GM18519 (cell line): ENCODE measurements at regions not wholly inside any gene's neighbourhood (a gene's known extent, or its start where the extent isn't known, plus 50 kb on each side); places are given as distances from the start of the nearest gene placed in this dataset.
A peak's percentile ranks its signal among the peaks of the same experiment; 100 is the strongest.
"Not testable (repeated sequence)": the region's sequence is repeated elsewhere in the genome, so short reads cannot be mapped to it uniquely, and the experiment has no call there.

Experiments used
- ATAC-seq: cut with Tn5 transposase; IDR thresholded peaks from one replicate; pipeline ENCODE4 v1.9.1; 2021; ENCODE audit warnings: mild to moderate bottlenecking, moderate library complexity; ENCODE audit not compliant: unreplicated experiment, low FRiP score

DNA sequence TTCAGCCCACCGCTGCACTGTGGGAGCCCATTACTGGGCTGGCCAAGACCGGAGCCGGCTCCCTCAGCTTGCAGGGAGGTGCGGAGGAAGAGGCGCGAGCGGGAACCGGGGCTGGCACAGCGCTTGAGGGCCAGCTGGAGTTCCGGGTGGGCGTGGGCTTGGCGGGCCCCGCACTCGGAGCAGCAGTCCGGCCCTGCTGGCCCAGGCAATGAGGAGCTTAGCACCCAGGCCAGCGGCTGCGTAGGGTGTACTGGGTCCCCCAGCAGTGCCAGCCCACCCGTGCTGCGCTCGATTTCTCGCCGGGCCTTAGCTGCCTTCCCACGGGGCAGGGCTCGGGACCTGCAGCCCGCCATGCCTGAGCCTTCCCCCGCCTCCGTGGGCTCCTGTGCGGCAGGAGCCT lies 307.8 kb upstream of the DUSP10 start:
- ATAC-seq, result not testable (repeated sequence)

DNA sequence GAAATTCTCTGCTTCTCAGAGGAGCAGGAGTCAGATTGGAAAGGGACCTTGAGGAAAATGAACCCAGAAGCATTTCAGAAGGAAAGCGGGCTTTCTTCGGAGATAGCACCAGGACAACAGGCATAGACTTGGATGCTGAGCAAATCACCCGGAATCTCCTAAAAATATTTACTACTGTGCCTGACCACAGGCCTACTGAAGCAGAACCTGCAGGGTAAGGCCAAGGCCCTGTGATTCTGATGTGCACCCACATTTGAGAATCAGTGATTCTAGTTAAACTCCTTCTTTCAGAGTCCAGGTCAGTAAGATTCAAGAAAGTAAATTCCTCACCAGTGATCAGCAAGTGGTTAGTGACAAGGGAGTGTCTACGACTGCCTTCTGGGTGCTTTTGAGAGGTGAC lies 307.3 kb upstream of the DUSP10 start:
- no peak for ATAC-seq

DNA sequence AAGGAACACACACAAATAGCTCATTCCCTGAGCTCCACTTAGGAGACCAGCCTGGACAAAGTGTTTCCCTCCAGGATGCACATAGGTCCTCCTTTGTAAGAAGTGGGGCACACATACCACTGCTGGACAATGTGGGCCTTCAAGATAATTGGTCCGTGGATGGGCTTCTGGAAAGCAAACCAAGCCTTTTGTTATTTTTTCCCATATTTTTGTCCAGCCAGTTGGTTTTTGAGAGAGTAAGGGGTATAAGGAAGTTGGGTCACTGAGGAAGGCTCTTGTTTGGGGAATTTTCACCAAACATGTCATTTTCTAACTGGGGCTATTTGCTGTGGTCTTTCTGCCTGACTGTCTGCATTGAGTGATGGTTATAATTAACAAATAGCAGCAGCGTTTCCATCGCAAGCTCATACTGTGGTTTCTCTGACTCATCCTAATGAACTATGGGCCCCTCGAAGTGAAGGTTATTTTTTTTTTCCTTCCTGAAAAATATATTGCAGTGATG lies 306.3 kb upstream of the DUSP10 start:
- ATAC-seq, result peak; percentile 81

DNA sequence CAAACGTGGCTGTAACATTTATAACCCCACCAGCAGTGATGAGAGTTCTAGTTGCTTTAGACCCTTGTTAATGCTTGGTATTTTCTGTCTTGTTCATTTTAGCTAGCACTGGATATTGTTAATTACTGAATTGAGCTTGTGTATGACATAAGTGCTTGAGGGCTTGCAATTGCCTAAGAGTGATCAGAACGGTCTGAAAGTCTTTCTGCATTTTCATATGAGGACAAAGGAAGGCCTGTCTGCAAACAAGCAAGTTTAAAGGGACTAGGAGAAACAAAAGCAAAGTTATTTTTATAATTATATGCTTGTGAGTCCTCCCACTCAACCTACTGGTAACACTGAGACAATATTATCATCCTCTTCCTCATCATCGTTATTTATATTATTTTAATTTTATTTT lies 305.5 kb upstream of the DUSP10 start:
- ATAC-seq, result no peak

DNA sequence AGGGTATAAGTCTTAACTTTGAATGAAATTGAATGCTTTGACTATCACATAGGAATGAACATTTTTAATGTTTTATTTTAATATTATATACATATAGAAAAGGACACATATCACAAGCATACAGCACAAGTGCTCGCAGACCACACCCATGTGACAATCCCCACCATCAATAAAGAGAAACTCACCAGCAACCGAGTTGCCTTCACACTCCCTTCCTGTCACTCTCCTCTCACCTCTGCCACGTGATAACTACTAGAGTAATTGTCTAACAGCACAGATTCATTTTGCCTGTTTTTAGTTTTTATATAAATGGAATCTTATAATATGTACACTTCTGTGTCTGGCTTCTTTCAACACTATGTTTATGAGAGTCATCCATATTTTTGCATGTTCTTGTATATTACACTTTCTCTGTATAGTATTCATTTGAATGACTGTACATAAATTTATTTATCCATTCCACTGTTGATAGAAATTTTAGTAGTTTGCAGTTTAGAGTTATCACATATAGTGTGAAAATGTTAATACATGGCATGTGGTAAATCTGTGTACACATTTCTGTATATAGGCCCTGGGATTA lies 304.9 kb upstream of the DUSP10 start:
- ATAC-seq, result no peak

DNA sequence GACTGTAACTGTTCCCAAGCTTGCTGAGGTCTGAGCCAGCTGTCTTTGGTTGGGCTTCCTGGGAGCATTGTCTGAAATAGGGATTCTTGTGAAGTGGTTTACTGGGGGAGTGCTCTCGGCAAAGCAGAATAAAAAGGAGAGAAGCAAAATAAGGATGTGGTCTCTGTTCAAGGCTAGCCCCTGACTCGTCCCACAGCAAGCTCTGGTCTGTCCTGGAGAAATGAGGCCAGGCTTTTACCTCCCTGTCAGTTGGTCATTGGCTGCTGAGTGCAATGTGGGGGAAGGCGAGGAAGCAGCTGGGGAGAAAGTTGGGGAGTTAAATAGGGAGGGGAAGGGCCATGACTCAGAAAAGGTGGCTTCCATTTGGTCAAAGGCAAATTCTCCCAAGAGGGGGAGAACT lies 303.9 kb upstream of the DUSP10 start:
- no peak for ATAC-seq

DNA sequence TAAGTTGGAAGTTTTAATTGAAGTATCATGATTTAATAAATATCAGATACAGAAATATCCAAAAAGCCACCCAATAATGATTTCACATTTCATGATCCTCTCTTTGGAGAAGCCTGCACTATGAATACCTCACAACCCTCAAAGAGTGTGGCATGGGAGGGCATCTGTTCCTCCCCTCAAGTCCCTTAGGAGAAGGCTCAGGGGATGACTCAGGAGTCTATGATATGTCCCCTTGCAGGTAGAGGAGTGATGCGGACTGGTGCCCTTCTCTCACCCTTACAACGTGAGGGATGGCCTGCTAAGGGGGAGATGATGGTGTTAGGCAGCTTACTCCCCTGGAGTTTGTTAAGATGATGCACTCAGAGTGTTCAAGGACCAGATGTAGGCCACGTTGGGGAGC lies 303.3 kb upstream of the DUSP10 start:
- no peak for ATAC-seq

DNA sequence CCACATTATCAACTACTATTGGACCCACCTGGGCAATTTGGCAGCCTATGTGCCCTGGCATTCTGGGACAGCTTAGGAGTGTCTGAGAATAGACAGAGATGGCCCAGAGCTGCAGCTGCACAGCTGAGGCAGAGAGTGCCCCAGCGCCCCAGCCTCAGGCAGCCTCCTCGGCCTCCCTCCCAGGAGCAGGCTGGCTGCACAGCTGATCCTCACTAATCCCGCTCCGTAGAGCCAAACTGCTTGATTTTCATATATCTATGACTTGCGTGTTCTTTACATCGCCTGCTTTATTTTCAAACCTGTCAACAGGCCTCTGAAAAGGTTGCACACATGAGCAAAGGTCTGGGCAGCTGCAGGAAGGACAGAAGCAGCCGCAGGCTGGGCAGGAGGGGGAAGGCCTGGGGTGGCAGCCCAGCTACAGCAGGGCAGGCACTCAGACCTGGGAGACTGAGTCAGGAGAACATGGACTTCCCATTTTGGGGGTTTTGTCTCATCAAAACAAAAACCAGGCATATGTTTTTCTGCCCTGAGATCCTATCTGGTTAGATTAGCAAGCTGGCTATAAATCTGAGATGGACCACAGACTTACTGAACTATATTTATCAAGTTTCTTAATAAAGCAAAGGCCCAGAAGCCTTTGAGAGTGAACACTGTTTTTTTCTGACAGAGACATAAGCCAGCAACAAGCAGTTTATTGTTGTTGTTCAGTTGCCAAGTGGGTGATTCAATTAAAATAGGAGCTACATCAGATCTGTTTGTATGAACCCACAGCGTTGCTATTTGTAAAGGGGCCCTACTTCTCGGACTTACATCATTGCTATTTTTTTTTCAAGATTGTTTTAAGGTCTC lies 301.8 kb upstream of the DUSP10 start:
- no peak for ATAC-seq

DNA sequence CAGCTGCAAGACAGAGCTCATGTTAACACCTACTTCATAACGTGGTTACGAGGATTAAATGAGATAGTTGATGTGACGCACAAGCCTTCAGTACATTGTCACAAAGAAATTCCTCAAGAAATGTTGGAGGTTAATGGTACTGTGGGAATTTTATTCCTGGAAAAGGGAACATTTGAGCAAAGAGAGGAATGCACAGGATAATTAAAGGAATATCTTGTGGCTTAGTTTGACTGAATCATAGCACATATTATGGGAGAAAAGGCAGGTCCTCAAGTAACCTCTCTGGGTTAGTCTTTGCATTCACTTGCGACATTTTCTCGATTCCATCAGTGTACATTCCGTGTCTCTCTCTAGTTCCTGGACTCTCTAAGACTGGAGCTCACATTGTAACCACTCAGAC lies 300.2 kb upstream of the DUSP10 start:
- no peak for ATAC-seq

DNA sequence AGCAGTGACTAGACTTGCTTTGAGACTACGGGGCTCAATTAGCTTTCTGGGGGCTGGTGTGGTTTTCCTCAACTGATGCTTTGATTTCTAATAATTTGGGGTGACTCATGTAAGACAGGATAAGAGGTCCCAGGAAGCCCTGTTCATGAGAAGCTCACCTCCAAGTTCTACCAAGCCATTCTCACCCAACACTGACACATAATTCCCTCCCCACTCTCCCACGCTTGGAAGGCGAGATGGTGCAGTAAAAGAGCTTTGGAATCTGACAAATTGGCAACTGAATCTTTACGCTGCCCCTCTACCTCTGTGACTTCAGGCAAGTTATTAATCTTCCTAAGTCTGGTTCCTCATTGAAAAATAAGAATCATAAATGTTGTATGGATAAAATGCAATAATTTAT lies 299.1 kb upstream of the DUSP10 start:
- ATAC-seq, result no peak

DNA sequence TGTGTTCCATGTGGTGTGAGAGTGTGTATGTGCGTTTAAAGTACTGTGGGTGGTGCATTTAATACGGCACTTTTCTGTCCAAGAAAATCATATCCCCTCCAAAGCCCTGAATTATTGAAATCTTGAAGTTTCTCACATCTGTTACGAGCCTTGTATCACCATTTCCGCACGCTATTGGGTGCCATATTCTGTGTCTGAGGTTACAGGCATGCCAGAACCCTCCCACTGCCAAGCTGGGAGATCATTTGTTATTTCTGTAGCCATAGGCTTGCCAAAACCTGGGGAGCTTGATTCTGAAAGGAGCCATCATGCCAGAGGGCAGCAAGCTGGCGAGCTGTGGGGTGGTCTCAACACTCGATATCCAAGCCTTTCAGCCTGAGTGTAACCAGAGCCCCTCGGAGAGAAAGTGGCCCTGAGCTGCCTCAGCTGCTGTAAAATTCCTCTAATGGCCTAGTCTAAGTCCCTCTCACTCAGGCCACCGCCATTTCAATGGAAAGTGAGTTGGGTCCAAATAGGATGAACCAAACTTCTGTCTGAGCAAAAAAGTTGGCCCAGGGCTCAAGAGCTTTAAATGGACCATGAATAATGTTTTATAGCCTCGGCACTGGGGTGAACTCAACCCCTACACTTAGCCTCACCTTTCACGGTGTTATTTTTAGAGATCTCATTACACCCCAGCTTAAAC lies 298.4 kb upstream of the DUSP10 start:
- ATAC-seq, result no peak

DNA sequence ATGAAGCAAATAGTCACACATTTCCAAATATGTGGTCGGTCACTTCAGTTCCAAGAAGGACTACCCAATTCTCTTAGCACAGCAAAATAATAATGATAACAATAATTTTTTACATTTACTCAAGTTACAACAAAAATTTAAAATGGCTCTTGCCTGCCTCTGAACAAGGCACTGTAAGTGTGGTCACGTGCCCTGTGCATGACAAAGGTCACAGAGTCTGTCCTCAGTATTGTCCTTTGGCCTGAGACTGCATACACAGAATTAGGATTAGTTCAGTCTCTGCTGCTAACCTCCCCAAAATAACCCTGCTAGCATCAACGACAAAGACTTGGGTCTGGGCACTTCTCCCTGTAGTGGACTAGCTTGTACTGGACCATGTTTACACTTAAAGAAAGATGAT lies 297.1 kb upstream of the DUSP10 start:
- ATAC-seq, result no peak

DNA sequence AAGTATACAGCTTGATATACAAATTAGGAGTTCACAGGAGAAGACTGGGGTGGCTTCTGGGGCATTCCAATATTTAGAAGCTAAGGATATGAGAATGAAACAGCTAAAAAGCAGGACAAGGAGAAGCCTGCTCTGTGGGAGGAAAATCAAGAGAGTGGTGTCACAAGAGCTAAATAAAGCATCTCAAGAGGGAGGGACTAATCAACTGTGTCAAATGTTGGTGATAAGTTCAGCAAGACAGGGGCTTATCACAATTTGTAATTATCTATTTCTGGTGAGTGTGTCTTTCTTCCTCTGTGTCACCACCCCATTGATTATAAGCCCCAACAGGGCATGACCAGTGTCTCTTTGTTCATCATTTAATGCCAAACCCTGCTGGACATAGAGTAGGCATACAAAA lies 295.8 kb upstream of the DUSP10 start:
- ATAC-seq, result no peak

DNA sequence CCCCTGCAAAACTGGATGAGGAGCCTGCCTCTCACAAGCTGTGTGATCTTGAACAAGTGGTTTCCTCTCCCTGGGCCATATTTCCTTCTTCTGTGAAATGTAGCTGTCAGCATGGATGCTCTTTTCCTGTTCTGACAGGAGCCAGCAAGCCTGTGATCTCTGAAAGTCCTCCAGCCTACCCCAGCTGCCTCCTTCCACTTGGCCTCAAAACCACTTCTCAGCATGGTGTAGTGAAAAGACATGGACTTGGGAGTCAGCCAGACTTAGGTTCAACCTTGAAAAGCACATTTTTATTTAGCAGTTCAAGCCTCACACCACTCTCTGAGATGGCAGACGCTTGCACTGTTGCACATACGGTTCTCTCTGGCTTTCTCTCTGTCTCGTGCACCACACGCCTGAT lies 292.9 kb upstream of the DUSP10 start:
- no peak for ATAC-seq

DNA sequence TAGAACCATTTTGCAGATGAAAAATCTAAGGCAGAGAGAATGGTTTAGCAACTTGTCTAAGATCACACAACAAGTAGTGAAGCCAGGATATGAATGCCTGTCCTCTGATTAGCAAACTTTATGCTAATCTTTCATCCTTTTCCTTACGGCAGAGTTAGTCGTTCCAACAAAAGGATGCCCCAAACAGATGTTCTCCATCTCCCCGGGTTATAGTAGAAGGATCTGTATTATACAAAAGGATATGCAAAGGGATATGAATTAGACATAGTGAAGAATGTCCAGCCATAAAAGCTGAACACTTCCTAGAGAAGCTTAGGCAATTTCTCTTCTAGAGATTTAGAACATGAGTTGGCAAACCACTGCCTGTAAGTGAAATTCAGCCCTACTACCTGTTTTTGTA lies 291.6 kb upstream of the DUSP10 start:
- no peak for ATAC-seq

DNA sequence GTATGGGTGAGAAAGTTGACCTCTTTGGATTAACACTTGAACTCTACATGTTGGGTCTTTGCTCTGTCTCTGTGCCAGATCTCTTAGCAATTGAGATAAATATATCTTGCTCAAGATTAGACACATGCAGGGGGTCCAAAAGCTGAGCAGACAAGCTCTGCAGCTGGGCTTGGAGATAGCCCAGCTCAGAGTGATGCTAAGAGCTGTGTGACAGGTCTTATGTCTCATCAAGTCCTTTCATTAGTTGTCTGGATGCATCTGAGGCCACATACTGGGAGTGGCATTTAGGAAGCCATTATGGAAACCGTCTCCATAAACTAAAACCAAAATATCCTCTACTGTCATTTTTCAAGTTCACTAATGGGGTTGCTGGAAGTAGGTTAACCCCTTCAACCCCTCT lies 289.4 kb upstream of the DUSP10 start:
- no peak for ATAC-seq

DNA sequence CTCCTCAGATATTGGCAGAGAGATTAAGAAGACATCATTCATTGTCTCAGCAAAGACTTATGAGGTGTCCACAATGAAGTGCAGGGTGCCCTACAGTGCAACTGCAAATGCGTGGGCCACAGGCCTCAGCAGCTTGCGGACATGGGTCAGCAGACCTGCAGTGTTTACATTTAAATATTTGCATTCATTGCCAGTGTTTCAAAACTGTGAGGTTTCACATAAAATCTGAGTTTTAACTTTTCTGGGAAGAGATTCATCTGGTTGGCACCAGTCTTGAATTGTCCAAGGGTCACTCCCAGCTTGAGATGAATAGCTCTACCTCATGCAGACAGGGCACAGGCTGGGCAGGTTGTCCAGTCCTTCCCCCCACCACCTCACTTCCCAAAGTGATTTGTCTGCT lies 286.8 kb upstream of the DUSP10 start:
- no peak for ATAC-seq

DNA sequence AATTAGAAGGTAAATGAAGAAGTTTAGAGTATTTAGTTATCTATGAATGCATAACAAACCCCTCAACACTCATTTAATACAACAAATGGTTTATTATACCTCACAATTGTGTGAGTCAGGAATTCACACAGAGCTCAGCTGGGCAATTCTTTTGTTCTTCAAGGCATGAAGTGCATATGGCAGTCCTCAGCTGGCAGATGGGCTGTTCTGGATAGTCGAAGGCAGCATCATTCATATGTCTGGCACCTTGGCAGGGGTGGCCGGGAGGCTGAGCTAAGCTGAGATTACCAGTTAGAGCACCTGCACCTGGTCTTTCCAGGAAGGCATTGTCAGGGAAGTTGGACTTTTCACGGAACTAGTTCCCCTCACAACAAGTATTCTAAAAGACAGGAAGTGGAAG lies 286.2 kb upstream of the DUSP10 start:
- no peak for ATAC-seq

DNA sequence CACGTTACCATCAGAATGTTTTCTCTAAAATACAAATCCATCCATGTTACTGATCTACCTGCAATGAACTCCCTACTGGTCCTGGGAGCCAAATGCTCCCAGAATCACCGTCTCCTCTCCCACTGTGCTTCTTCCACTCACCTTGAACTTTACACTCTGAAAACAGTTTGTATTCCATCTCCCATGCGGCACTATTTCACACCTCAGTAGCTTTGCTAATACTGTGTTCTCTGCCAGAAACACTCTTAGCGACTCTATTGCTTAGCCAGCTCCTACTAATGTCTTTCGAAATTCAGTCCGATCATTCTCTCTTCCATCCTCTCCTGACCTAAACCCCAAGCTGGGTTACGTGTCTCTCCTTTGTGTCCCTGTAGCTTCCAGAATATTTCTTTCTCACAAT lies 284.4 kb upstream of the DUSP10 start:
- ATAC-seq, result no peak

DNA sequence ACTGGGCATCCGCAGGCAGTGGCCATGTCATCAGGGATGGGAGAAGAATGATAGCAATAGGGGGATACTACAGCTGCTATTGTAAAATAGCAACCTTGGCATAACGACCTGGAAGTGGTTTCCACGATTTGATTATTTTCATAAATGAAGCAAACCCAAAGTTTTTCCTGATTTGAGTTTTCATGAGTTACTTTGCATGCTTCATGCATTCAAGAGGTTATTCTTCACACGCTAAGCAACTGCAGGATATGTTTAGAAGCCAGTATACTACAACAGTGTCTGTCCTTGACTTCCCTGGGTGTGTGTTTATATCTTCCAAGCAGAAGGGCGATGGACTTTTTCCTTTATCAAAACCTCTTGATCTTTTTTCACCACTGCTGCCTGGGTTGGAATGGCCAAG lies 281.1 kb upstream of the DUSP10 start:
- ATAC-seq, result no peak

DNA sequence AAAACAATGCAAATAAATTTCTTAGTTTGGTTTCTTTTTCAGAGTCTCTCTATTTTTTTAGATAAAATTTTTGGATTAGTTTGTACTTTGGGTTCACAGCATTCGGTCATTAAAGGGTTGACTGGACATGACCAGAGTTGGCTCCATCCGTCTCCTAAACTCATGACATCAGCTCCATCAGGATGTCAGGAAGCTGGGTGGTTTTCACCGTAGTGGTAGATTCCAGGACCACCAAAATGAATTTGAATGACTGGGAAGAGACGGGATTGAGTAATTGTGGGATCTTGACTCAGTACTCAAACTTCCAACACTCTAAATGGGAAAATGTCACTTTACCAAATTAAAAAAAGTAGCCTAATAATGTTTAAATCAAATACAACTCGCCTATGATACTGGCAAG lies 279.2 kb upstream of the DUSP10 start:
- ATAC-seq, result no peak

DNA sequence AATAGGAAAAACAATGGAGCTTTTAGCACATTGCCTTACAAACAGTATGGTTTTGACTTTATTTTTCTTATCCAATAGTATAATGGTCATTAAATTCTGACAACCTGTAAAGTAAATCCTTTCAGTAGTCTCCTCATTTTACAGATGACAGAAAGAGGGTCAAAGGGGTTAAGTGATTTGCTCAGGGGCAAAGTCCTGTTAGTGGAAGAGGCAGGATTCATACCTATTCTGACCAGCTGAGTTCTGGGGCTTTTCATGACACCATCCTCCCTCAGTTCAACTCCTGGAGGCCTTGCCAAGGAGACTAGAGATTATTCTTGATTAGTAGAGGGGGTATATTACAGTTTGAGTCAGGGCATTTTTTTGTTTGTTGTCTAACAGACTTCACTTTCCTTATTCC lies 278.7 kb upstream of the DUSP10 start:
- no peak for ATAC-seq
